SK-N-SH treated with all-trans-retinoic acid at 6 μM for 48 hours (cell line): ENCODE measurements at regions not wholly inside any gene's neighbourhood (a gene's known extent, or its start where the extent isn't known, plus 50 kb on each side); places are given as distances from the start of the nearest gene placed in this dataset.

Source experiments
- ATAC-seq: fragments of 200-7000 bp; cut with Tn5 transposase; 3 replicates; pipeline ENCODE4 v1.9.1; 2020; ENCODE audit warnings: mild to moderate bottlenecking, moderate library complexity
- ARNTL ChIP-seq: fragments of 450-650 bp; formaldehyde crosslinking; IDR thresholded peaks from 2 replicates; pipeline ENCODE4 v1.5.0; 2020; ENCODE audit warnings: low read depth, mild to moderate bottlenecking, moderate library complexity, borderline replicate concordance
- CREB5 ChIP-seq: fragments of 250-450 bp; sonication (Bioruptor Pico); IDR thresholded peaks from 2 replicates; pipeline ENCODE4 v1.5.1; 2020; ENCODE audit warnings: low read depth, mild to moderate bottlenecking, moderate library complexity
- CSDC2 ChIP-seq: fragments of 250-450 bp; sonication (Bioruptor Pico); IDR thresholded peaks from 2 replicates; pipeline ENCODE4 v1.5.0; 2020; ENCODE audit warnings: mild to moderate bottlenecking, moderate library complexity
- CSRNP3 ChIP-seq: fragments of 250-450 bp; sonication (Bioruptor Pico); IDR thresholded peaks from 2 replicates; pipeline ENCODE4 v1.5.1; 2021; ENCODE audit warnings: mild to moderate bottlenecking, moderate library complexity
- ESRRG ChIP-seq: fragments of 250-450 bp; sonication (Bioruptor Pico); IDR thresholded peaks from 2 replicates; pipeline ENCODE4 v1.6.1; 2021; ENCODE audit warnings: mild to moderate bottlenecking
- GLIS3 ChIP-seq: fragments of 250-450 bp; sonication (Bioruptor Pico); IDR thresholded peaks from 2 replicates; pipeline ENCODE4 v1.5.0; 2020; ENCODE audit warnings: mild to moderate bottlenecking, moderate library complexity
- ISL1 ChIP-seq: fragments of 250-450 bp; sonication (Bioruptor Pico); IDR thresholded peaks from 2 replicates; pipeline ENCODE4 v2.1.2; 2022; ENCODE audit warnings: mild to moderate bottlenecking, moderate library complexity
- OSR1 ChIP-seq: fragments of 250-450 bp; sonication (Bioruptor Pico); IDR thresholded peaks from 2 replicates; pipeline ENCODE4 v1.8.0; 2022; ENCODE audit warnings: moderate library complexity, mild to moderate bottlenecking, inconsistent platforms
- PATZ1 ChIP-seq: fragments of 250-450 bp; sonication (Bioruptor Pico); IDR thresholded peaks from 2 replicates; pipeline ENCODE4 v1.8.0; 2020; ENCODE audit warnings: mild to moderate bottlenecking, moderate library complexity, borderline replicate concordance
- PPARA ChIP-seq: fragments of 250-450 bp; sonication (Bioruptor Pico); IDR thresholded peaks from 2 replicates; pipeline ENCODE4 v1.5.0; 2020; ENCODE audit warnings: mild to moderate bottlenecking, borderline replicate concordance
- RARB ChIP-seq: fragments of 250-450 bp; sonication (Bioruptor Pico); IDR thresholded peaks from 2 replicates; pipeline ENCODE4 v1.8.0; 2021; ENCODE audit warnings: mild to moderate bottlenecking, moderate library complexity
- SNAI2 ChIP-seq: fragments of 250-450 bp; sonication (Bioruptor Pico); IDR thresholded peaks from 2 replicates; pipeline ENCODE4 v1.5.0; 2020; ENCODE audit warnings: mild to moderate bottlenecking, moderate library complexity
- TCF4 ChIP-seq: fragments of 250-450 bp; sonication (Bioruptor Pico); IDR thresholded peaks from 2 replicates; pipeline ENCODE4 v1.8.0; 2021; ENCODE audit warnings: mild to moderate bottlenecking, moderate library complexity, borderline replicate concordance
- TOX ChIP-seq: fragments of 250-450 bp; sonication (Bioruptor Pico); IDR thresholded peaks from 2 replicates; pipeline ENCODE4 v1.8.0; 2021; ENCODE audit warnings: mild to moderate bottlenecking, moderate library complexity, borderline replicate concordance
- TSHZ2 ChIP-seq: fragments of 250-450 bp; sonication (Bioruptor Pico); IDR thresholded peaks from 2 replicates; pipeline ENCODE4 v1.5.0; 2020; ENCODE audit warnings: mild to moderate bottlenecking, moderate library complexity
- ZFP30 ChIP-seq: fragments of 450-650 bp; formaldehyde crosslinking; IDR thresholded peaks from 2 replicates; pipeline ENCODE4 v1.5.0; 2022; ENCODE audit warnings: mild to moderate bottlenecking, moderate library complexity
- ZNF565 ChIP-seq: fragments of 450-650 bp; formaldehyde crosslinking; conservative IDR thresholded peaks from 2 replicates; pipeline ENCODE4 v1.5.0; 2020; ENCODE audit warnings: low read depth, mild to moderate bottlenecking, moderate library complexity
- ZNF8 ChIP-seq: fragments of 450-650 bp; formaldehyde crosslinking; IDR thresholded peaks from 2 replicates; pipeline ENCODE4 v1.5.0; 2020; ENCODE audit warnings: mild to moderate bottlenecking, moderate library complexity

GRCh38 chr4:38344929-38345328 is 319.1 kb upstream of the KLF3 start:
- ATAC-seq, result no peak
- TF ChIP-seq OSR1 (no peak), ZNF565 (CRISPR knock-in tag) (no peak), GLIS3 (CRISPR knock-in tag) (no peak), TCF4 (CRISPR knock-in tag) (no peak), ARNTL (CRISPR knock-in tag) (no peak), PATZ1 (CRISPR knock-in tag) (no peak), ZFP30 (no peak)
- TF ChIP-seq, all 23 proteins: peak for 0

- TF ChIP-seq PPARA (CRISPR knock-in tag), result no peak
- TF ChIP-seq ESRRG, result no peak
- no peak for TF ChIP-seq CSDC2
- TF ChIP-seq ZNF565 (CRISPR knock-in tag), result no peak
- no peak for TF ChIP-seq TCF4 (CRISPR knock-in tag)
- TF ChIP-seq ISL1 (CRISPR knock-in tag), result no peak
- no peak for TF ChIP-seq TOX (CRISPR knock-in tag)
- TF ChIP-seq, all 23 proteins: peak for 0
- ATAC-seq, result no peak
Measured at GRCh38 chr4:38347251-38347650, 316.7 kb upstream of the KLF3 start.

GRCh38 chr4:38354421-38354820 is 309.6 kb upstream of the KLF3 start:
- ATAC-seq, result no peak
- no peak for TF ChIP-seq ISL1 (CRISPR knock-in tag)
- TF ChIP-seq TCF4 (CRISPR knock-in tag), result no peak
- TF ChIP-seq TSHZ2, result no peak
- no peak for TF ChIP-seq ESRRG
- no peak for TF ChIP-seq ZNF565 (CRISPR knock-in tag)
- TF ChIP-seq CREB5 (CRISPR knock-in tag), result no peak
- TF ChIP-seq RARB (CRISPR knock-in tag), result no peak
- TF ChIP-seq SNAI2 (CRISPR knock-in tag), result no peak

- ATAC-seq, result no peak
- TF ChIP-seq RARB (CRISPR knock-in tag) (no peak), ZNF8 (CRISPR knock-in tag) (no peak), CSRNP3 (no peak), ARNTL (CRISPR knock-in tag) (no peak), SNAI2 (CRISPR knock-in tag) (no peak), CREB5 (CRISPR knock-in tag) (no peak), GLIS3 (CRISPR knock-in tag) (no peak), TSHZ2 (no peak), CSDC2 (no peak), ISL1 (CRISPR knock-in tag) (no peak), PPARA (CRISPR knock-in tag) (no peak)
- TF ChIP-seq, all 23 proteins: peak for 0
Measured at GRCh38 chr4:38354872-38355271, 309.1 kb upstream of the KLF3 start.
